ENCODE measurements at regions not wholly inside any gene's neighbourhood (a gene's known extent, or its start where the extent isn't known, plus 50 kb on each side); places are given as distances from the start of the nearest gene placed in this dataset.

- no peak for TF ChIP-seq CTCF (IDR thresholded peaks at IDR 0.05; ENCODE audit: insufficient read depth, low read length, poor library complexity, severe bottlenecking)
- DNase-seq (ENCODE audit: low read depth): no peak
- H3K4me3 ChIP-seq (ENCODE audit: low read depth, low read length): no peak overlapping the region
- no peaks in the 10 kb centered on the region for H3K36me3 ChIP-seq (ENCODE audit: control insufficient read depth, insufficient read depth, low read length)
- no peaks in the 10 kb centered on the region for H3K27me3 ChIP-seq (ENCODE audit: control insufficient read depth, insufficient read depth, low read length)
Measured at GRCh38 chr15:62445244-62445643, 280.2 kb upstream of the C2CD4B start.

GRCh38 chr15:62446984-62447383 is 281.9 kb upstream of the C2CD4B start:
- Histone ChIP-seq H3K4me3 (ENCODE audit: low read depth, low read length) (no peak overlapping the region), H3K36me3 (ENCODE audit: control insufficient read depth, insufficient read depth, low read length) (no peaks in the 10 kb centered on the region), H3K27me3 (ENCODE audit: control insufficient read depth, insufficient read depth, low read length) (no peaks in the 10 kb centered on the region)
- TF ChIP-seq CTCF (IDR thresholded peaks at IDR 0.05; ENCODE audit: insufficient read depth, low read length, poor library complexity, severe bottlenecking): no peak
- no peak for DNase-seq (ENCODE audit: low read depth)

GRCh38 chr15:62447742-62448141 is 282.7 kb upstream of the C2CD4B start:
- Histone ChIP-seq H3K27me3 (ENCODE audit: control insufficient read depth, insufficient read depth, low read length) (no peaks in the 10 kb centered on the region), H3K36me3 (ENCODE audit: control insufficient read depth, insufficient read depth, low read length) (no peaks in the 10 kb centered on the region), H3K4me3 (ENCODE audit: low read depth, low read length) (no peak overlapping the region)
- no peak for TF ChIP-seq CTCF (IDR thresholded peaks at IDR 0.05; ENCODE audit: insufficient read depth, low read length, poor library complexity, severe bottlenecking)
- DNase-seq (ENCODE audit: low read depth): no peak

GRCh38 chr15:62449638-62450037 is 284.6 kb upstream of the C2CD4B start:
- H3K4me3 ChIP-seq (ENCODE audit: low read depth, low read length): no peak overlapping the region
- no peaks in the 10 kb centered on the region for H3K36me3 ChIP-seq (ENCODE audit: control insufficient read depth, insufficient read depth, low read length)
- DNase-seq (ENCODE audit: low read depth): no peak
- no peak for TF ChIP-seq CTCF (IDR thresholded peaks at IDR 0.05; ENCODE audit: insufficient read depth, low read length, poor library complexity, severe bottlenecking)
- H3K27me3 ChIP-seq (ENCODE audit: control insufficient read depth, insufficient read depth, low read length): no peaks in the 10 kb centered on the region

GRCh38 chr15:62450061-62450460 is 285.0 kb upstream of the C2CD4B start:
- no peak for TF ChIP-seq CTCF (IDR thresholded peaks at IDR 0.05; ENCODE audit: insufficient read depth, low read length, poor library complexity, severe bottlenecking)
- DNase-seq (ENCODE audit: low read depth): no peak
- no peaks in the 10 kb centered on the region for H3K36me3 ChIP-seq (ENCODE audit: control insufficient read depth, insufficient read depth, low read length)
- no peaks in the 10 kb centered on the region for H3K27me3 ChIP-seq (ENCODE audit: control insufficient read depth, insufficient read depth, low read length)
- no peak overlapping the region for H3K4me3 ChIP-seq (ENCODE audit: low read depth, low read length)

- H3K36me3 ChIP-seq (ENCODE audit: control insufficient read depth, insufficient read depth, low read length): no peaks in the 10 kb centered on the region
- no peak for DNase-seq (ENCODE audit: low read depth)
- TF ChIP-seq CTCF (IDR thresholded peaks at IDR 0.05; ENCODE audit: insufficient read depth, low read length, poor library complexity, severe bottlenecking): no peak
- no peak overlapping the region for H3K4me3 ChIP-seq (ENCODE audit: low read depth, low read length)
- H3K27me3 ChIP-seq (ENCODE audit: control insufficient read depth, insufficient read depth, low read length): no peaks in the 10 kb centered on the region
Measured at GRCh38 chr15:62452026-62452425, 286.9 kb upstream of the C2CD4B start.

Data from kidney epithelial cell (primary cell).